Fibroblast of skin of back (primary cell): ENCODE measurements at regions not wholly inside any gene's neighbourhood (a gene's known extent, or its start where the extent isn't known, plus 50 kb on each side); places are given as distances from the start of the nearest gene placed in this dataset.
A peak's percentile ranks its signal among the peaks of the same experiment; 100 is the strongest.
"Not testable (repeated sequence)": the region's sequence is repeated elsewhere in the genome, so short reads cannot be mapped to it uniquely, and the experiment has no call there.

Experiments
- DNase-seq: peaks from one replicate; pipeline ENCODE4 v3.0.0-alpha.2; 2013

DNA sequence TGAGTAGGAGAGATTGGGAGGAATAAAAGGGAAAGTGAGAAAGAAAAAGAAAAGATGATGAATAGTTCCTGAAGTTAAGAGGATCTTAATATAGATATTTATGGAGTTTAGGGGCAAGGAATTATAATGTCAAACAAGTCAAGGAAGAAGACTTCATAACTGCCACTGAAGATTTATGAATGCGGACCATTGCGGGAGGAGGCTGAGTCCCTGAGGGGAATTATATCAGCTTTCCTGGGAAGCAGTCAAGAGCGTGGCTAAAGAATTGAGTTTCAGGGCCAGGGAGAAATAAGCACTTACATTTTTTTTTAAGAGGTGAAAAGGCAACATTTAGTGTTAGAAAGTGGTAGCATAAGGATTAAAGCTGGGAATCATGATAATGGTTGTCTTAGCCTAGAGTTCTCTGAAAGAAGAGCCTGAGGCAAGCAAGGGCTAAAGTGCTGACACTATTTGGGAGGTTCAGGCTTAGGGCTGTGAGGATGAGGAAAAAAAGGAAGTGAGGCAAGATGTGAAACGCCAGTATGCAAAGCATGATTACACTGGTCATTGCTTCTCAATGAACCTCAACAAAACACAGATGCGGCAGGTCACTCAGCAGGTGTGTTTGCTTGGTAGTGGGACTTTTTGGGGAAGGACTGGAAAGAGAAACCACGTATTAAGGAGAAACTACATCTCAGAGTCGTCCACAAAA, 217.1 kb downstream of the SLC4A3 start:
- DNase-seq = no peak

DNA sequence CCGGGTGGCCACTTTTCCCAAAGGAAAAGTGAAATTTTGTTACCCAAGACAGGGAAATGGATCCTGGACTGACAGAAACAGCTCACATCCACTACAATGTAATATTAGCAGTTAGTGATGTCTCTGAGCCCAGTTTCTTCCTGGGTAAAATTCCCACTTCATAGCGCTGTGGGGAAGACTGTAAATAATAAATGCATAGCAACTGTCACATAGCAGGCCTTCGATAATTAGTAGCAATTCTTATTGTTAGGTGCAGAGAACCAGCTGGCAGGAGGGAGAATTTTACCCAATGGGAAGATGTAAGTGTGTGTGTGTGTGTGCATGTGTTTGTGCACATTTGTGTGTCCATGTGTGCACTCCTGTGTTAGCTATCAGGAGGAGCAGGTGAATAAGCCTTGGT, 221.5 kb downstream of the SLC4A3 start:
- no peak for DNase-seq

DNA sequence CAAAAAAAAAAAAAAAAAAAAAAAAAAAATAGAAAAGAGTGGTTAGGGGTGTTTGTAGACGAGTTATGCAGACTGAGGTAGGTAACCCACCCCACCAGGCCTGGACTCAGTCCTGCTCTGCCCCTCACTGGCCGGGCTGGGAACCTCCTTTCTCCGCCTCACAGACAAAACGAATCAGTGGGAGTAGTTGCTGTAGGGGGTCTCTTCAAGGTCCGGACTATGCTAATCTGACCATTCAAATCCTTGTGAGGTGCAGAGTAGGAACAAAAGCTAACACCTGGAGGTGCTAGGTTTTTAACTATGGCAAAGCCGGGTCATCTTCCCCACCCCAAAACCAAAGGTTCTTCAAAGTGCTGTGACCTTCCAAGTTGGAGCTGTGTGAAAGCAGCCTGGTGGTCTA, 223.7 kb downstream of the SLC4A3 start:
- DNase-seq = no peak

DNA sequence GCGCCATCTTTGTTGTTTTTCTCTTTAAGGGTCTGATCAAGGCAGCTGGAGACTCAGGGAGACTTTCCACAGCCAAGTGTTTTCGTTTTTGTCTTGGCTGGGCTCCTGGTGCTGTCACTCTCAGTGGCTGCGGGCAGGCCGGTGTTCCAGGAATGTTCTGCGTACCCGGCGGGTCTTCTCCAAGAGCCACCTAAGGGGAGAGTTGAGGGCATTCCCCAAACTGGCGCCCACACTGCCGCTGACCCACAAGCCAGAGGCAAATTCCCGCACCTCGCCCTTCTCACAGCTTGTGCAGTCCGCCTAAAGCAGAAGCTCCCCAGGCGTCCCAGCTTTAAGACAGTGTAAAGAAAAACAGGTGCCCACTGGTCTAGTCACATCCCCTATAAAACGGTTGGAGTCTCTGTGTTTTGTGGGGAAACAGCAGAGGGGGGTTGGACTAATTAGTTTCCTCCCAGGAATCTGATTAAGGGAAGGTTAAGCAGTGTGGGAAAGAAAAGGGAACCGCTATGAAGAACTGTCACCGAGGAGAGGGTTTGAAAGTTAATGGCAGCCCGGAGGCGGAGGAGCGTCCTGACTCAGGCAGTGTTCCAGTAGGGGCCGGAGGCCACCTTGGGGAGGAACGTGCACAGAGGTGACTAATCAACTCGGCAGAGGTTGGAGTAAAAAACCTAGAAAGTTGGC, 224.5 kb downstream of the SLC4A3 start:
- no peak for DNase-seq

DNA sequence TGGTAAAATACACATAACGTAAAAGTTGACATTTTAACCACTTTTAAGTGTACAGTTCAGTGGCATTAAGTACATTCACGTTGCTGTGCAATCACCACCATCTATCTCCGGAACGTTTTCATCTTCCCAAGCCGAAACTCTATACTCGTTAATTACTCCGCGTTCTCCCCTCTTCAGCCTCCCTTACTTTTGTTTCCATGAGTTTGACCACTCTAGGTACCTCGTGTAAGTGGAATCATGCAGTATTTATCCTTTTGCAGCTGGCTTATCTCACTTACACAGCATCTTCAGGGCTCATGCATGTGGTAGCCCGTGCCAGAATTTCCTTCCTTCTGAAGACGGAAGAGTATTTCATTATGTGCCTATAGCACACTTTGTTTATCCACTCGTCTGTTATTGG, 225.2 kb downstream of the SLC4A3 start:
- no peak for DNase-seq

DNA sequence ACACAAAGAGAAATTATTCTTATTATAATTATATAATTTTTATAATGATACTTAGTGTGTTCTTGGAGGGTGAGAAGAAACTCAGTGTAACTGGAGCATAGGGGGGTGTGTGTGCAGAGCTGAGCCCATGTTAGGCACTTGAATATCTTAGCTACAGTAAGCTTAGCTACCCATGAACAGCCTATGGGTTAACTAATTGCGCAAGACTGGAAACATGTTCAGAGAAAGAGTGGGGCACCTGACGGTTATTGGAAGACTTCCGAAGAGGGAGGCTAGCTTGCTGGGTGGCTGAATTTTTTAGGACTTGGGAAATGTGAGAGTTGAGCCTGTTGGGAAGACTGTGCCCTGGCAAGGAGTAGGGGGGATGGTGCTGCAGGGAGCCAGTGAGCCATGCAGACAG, 229.2 kb downstream of the SLC4A3 start:
- DNase-seq = no peak

DNA sequence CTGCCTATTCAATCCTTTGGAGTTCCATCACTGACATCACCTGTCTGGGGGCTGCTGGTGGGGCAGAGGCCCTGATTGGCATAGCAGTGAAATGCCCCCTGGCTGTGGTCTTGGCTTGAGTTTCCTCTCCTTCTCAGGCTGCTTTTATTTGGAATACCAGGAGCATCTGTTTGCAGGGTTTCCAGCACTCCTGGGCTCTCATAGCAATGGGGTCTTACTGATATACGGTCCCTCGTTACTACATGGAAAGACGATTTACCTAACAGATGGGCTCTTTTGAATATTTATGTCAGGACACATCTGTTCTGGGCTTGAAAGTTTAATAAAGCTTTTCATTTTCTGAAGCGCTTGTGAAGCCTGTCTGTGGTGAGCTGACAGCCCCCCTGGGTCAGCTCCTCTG, 230.3 kb downstream of the SLC4A3 start:
- no peak for DNase-seq

DNA sequence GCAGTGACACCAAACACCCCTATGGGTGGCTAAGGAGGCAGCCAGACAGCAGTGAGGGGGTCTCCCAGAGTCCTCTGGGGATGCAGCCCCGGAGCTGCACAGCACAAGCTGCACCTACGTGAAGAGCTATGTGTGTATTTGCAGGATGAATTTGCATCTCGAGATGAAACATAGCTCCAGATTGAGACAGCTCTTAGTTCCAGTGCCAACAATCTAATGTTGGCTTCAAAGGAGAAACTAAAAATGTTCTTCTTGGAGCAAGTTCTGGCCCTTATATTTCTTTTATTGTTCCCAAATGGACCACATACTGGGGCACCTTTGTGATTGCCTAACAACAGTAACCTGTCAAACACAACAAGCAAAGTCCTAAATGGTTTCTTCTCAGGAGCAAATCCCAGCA, 233.9 kb downstream of the SLC4A3 start:
- DNase-seq = no peak

DNA sequence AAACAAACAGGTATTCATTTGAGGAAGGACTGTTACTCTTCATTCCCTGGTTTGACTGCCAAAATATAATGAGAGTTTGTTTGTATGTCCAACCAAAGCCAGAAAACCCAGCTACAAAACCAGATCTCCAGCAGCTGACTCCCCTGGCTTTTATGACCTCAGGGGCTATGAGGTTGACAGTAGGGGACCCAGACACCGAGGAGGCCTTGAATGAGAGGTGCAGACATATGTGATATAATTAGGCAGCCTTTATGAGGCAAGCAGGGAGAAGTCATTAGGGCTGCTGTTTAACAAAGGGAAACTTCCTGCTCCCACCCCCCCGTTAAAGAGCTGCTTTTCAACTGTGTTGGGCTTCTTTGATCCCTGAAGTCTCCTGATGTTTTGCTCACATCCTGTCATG, 236.7 kb downstream of the SLC4A3 start:
- DNase-seq = no peak

DNA sequence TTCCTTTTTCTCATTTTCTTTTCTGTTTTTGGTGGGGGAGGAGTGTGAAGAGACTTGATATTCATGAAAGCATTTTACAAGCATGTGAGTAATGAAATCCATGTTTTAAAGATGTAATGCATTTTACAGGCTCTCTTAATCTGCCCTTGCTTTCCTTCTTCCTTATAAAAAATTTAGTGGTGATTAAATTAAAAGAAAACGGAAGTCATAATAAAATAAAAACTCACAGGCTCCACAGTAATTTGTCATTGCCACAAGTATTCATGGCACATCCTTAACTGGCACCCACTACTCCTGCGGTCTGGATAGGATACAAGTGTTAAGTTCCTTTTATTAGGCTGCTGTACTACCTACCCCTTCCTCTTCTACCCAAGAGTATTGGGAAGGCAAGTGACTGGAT, 241.2 kb downstream of the SLC4A3 start:
- DNase-seq = no peak

DNA sequence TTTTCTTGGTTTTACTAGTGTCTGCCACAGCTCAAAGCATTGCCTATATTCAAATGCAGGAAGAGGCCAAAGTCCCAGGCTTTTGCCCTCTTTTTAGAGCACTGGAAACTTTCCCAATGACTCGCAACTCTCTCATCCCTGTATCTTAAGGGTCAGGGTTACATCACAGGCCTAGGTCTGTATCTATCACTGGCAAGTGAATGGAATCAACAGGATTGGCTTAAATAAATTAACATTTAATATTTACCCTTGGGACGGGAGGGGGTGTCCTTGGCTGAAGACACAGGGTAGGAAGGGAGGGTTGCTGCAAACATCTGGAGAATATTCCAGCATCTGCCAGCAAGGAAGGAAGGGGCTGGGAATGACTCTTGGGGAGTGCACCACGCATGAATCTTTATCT, 242.6 kb downstream of the SLC4A3 start:
- DNase-seq = peak; percentile 16

DNA sequence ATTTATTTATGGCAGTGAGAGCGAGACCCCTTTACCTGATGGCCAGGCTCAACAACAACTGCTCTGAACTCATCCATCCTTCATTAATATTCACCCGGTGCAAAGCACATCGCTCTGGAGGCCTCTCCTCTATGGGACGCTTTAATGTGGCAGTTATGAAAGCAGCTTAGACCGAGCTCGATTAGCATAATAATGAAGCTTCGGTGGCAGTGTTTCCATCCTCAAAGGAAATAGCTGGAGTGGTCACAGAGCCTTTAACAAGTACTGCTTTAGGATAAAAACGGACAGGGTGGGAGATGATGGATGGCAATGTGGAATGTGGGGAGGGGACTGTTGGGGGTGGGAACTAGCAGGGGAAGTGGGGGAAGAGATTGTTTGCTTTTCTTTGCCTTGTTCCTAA, 243.9 kb downstream of the SLC4A3 start:
- no peak for DNase-seq

DNA sequence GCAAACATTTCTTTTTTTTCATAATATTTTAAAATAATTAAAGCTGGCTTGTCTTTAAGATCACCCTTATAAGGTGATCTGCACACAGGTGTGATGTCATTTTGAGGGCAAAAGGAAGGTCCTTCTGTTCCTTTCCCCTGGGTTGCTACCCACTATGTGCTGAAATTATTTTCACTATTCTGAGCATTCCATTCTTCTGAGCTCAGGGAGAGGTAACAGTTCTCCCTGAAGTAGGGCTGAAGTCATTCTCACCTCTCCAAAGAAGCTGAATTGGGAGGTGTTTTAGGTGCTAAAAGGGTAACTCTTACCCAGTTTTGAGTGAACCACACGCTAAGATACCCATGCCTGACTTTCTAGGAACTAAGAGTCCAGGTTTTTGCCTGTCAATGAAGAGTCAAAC, 247.6 kb downstream of the SLC4A3 start:
- no peak for DNase-seq

DNA sequence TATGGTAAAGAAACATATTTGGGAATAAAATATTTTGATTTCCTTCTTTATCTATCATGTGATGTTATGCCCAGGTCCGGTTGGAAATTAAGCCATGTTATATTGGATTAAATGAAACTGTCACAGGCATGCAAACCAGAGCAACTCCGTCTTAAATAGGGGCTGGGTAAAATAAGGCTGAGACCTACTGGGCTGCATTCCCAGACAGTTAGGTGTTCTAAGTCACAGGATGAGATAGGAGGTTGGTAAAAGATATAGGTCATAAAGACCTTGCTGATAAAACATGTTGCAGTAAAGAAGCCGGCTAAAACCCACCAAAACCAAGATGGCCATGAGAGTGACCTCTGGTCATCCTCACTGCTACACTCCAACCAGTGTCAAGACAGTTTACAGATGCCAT, 248.6 kb downstream of the SLC4A3 start:
- DNase-seq = not testable (repeated sequence)

DNA sequence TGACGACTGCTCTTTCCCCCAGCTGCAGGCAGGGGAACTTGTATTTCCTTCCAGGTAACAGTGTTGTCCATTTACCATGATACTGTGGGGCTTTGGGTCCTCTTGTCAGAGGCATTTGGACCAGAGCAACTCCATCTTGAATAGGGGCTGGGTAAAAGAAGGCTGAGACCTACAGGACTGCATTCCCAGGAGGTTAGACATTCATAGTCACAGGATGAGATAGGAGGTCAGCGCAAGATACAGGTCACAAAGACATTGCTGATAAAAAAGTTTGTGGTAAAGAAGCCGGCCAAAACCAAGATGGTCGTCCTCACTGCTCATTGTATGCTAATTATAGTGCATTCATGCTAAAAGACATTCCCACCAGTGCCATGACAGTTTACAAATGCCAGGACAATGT, 249.5 kb downstream of the SLC4A3 start:
- DNase-seq = no peak

DNA sequence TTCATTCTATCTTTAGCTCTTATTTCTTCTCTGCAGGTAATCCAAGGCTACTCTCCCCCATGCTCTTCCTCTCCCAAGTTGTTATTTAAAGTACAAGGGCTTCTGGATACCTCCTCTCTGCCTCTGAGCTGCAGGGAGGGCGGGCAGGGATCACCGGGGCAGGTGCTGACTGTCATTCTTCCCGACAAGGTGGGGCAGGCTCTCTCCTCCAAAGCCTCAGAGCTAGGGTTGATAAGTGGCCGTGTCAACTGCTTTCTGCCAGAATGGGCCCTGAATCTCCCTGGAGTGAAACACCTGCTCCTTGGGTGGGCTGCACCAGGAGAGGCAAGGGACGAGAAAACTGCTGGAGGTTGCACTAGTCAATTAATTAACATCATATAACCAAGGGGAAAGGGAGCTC, 250.3 kb downstream of the SLC4A3 start:
- DNase-seq = no peak

DNA sequence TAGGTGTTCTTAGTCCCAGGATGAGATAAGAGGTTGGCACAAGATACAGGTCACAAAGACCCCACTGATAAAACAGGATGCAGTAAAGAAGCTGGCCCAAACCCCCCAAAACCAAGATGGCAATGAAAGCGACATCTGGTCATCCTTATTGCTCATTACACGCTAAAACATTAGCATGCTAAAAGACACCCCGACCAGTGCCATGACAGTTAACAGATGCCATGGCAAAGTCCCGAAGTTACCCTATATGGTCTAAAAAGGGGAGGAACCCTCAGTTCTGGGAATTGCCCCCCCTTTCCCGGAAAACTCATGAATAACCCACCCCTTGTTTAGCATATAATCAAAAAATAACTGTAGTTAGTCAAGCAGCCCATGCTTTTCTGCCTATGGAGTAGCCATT, 251.1 kb downstream of the SLC4A3 start:
- no peak for DNase-seq

DNA sequence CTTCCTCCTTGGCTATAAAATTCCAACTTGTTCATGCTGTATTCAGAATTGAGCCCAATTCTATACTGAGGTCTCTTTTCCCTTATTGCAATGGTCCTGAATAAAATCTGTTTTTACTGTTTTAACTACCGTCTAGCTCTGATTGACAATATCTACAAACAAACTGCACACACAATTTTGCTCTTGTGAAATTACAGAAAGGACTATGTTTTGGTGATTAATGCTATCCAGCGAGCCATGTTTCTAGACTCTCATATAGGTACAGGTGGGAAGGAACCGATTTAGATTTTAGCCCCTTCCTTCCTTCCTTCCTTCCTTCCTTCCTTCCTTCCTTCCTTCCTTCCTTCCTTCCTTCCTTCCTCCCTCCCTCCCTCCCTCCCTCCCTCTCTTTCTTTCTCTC, 254.4 kb downstream of the SLC4A3 start:
- DNase-seq = no peak

DNA sequence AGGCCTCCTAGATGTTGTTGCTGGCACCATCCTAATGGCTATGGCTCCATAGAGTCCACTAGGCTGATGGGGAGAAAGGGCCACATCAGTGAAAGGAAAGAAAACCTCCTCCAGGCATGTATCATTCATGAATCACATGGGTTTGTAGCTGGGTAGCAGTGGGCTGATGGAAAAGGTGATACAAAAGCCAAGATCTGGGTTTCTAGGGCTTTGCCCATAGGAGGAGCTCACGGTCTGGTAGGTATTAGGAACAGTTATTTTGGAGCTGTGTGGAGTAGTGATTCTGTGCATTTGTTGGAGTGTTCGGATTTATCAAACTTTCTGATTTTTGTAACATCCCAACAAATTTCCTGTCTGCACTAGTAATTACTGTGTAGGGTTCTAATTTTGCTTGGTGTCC, 259.2 kb downstream of the SLC4A3 start:
- DNase-seq = no peak

DNA sequence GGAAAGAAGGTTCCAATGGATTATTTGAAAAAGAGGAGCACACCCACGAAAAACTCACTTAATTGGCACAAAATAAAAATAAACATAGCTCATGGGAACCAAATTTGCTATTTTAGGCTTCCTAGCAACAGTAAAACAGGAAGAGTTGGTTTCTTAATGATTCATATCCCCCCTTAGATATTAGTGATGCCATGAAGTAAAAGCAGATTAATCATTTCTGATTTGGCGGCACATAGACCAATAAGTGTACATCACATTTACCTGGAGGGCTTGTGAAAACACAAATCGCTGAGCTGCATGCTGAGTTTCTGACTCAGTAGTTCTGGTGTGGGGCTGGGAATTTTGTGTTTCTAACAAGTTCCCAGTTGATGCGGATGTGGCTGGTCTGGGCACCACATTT, 260.4 kb downstream of the SLC4A3 start:
- no peak for DNase-seq

DNA sequence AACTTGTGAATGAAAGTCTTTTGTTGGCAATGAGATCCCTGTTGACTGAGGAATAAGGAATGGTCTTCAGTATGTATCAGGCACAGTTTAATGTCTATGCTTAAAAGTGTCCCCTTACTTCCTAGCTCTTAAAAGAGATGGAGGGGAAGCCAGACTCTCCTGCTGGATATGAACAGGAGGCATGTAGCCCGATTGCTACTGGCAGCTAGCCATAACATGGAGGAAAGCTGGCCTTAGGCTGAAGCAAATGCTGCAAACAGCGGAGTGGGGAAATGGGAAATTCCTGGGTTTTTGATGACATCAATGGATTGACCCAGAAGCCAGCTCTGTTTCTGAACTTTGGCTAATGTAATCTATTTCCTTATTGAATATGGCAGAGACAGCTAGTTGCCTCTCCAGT, 266.1 kb downstream of the SLC4A3 start:
- no peak for DNase-seq

DNA sequence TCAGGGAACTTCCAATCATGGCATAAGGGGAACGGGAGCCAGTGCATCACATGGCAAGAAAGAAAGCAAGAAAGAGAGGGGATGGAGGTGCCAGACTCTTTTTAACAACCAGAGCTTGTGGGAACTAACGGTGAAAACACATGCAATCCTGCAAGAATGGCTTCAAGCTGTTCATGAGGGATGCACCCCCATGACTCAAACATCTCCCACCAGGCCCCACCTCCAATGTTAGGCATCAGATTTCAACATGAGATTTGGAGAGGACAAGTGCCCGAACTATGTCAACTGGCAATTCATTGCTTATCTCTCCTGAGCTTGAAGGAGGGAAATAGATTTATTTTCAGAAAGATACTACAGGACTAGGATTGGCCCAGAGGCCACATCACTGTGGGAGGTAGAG, 270.0 kb downstream of the SLC4A3 start:
- no peak for DNase-seq

DNA sequence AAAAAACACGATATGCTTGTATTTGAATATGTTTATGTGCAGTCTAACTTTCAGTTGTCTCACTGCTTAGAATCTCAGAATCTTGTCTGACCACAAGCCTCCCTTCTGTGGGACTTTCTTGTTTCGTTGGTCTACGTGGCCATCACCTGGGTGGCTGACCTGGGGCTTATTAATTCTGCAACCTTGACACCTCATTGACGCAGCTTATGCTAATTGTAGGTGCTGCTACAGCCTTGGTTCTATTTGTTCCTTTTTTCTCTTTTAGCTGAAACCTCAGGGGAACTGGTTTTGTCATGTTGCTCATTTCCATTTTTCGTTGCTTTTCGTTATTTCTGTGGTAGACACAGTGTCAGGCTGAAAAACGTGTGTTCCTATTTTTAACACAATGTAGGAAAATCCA, 273.7 kb downstream of the SLC4A3 start:
- no peak for DNase-seq

DNA sequence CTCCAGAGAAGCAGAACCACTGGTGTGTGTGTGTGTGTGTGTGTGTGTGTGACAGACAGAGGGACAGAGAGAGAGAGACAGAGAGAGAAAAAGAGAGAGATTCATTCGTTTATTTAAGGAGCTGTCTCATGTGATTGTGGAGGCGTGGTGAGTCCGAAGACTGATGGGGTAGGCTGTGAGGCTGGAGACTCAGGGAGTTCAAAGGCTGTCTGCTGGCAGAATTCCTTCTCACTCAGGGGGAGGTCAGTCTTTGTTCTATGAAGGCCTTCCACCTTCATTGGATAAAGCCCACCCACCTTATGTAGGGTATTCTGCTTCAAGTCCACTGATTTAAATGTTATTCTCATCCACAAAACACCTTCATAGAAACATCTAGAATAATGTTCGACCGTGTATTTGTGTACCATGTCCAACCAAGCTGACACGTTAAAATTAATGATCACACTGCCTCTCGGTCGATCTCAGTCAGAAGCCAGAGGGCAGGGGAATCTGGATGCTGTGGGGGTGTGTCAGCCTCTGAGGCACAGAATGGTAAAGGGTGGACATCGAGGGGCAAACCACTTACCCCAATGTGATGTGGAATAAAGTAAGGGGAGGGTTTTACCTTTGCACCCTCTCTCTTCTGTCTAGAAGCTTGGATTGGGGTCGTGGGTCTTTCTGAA, 275.6 kb downstream of the SLC4A3 start:
- no peak for DNase-seq
